ENCODE measurements at regions not wholly inside any gene's neighbourhood (a gene's known extent, or its start where the extent isn't known, plus 50 kb on each side); places are given as distances from the start of the nearest gene placed in this dataset.
"Not testable (repeated sequence)": the region's sequence is repeated elsewhere in the genome, so short reads cannot be mapped to it uniquely, and the experiment has no call there.

- peak; percentile 52 for DNase-seq
Observed at GRCh38 chr2:203631068-203631757, 75.2 kb upstream of the CD28 start.

- DNase-seq: no peak
Observed at GRCh38 chr2:203636588-203637470, 69.6 kb upstream of the CD28 start.

- DNase-seq: no peak
Observed at GRCh38 chr2:203637471-203638167, 68.8 kb upstream of the CD28 start.

- DNase-seq: not testable (repeated sequence)
Observed at GRCh38 chr2:203641865-203642264, 64.6 kb upstream of the CD28 start.

GRCh38 chr2:203642841-203643240 is 63.6 kb upstream of the CD28 start:
- DNase-seq: not testable (repeated sequence)

- no peak for DNase-seq
Observed at GRCh38 chr2:203645831-203646230, 60.6 kb upstream of the CD28 start.

GRCh38 chr2:203646266-203646864 is 60.1 kb upstream of the CD28 start:
- DNase-seq: no peak

GRCh38 chr2:203646961-203647360 is 59.5 kb upstream of the CD28 start:
- no peak for DNase-seq

GRCh38 chr2:203647579-203647978 is 58.9 kb upstream of the CD28 start:
- no peak for DNase-seq

GRCh38 chr2:203648273-203648672 is 58.2 kb upstream of the CD28 start:
- no peak for DNase-seq

- DNase-seq: no peak
Observed at GRCh38 chr2:203649176-203649814, 57.1 kb upstream of the CD28 start.

GRCh38 chr2:203650860-203651613 is 55.4 kb upstream of the CD28 start:
- peak; percentile 57 for DNase-seq

- no peak for DNase-seq
Observed at GRCh38 chr2:203651621-203652020, 54.8 kb upstream of the CD28 start.

GRCh38 chr2:203654826-203655225 is 51.6 kb upstream of the CD28 start:
- no peak for DNase-seq

GRCh38 chr2:203656522-203657287 is 49.7 kb upstream of the CD28 start:
- peak; percentile 47 for DNase-seq
